Parathyroid adenoma (tissue), 2 donors: ENCODE measurements at regions not wholly inside any gene's neighbourhood (a gene's known extent, or its start where the extent isn't known, plus 50 kb on each side); places are given as distances from the start of the nearest gene placed in this dataset.

Experiments
- H2AFZ ChIP-seq: fragments of 300-600 bp; sonication (generic); one replicate; pipeline ENCODE4 v1.7.0; 2017; ENCODE audit warnings: antibody characterized with exemption, mild to moderate bottlenecking
- H3K27ac ChIP-seq: fragments of 300-600 bp; sonication (generic); one replicate; pipeline ENCODE4 v1.7.0; 2017
- H3K27me3 ChIP-seq: fragments of 300-600 bp; sonication (generic); one replicate; pipeline ENCODE4 v1.7.0; 2017; ENCODE audit warnings: low read length; ENCODE audit not compliant: control insufficient read depth, insufficient read depth
- H3K36me3 ChIP-seq: fragments of 300-600 bp; sonication (generic); one replicate; pipeline ENCODE4 v1.7.0; 2017; ENCODE audit warnings: low read length; ENCODE audit not compliant: control insufficient read depth, insufficient read depth
- H3K4me1 ChIP-seq: fragments of 300-600 bp; sonication (generic); one replicate; pipeline ENCODE4 v1.7.0; 2017; ENCODE audit warnings: control low read depth
- H3K4me2 ChIP-seq: fragments of 300-600 bp; sonication (generic); one replicate; pipeline ENCODE4 v1.7.0; 2017; ENCODE audit warnings: low read length
- H3K4me3 ChIP-seq: fragments of 300-600 bp; sonication (generic); one replicate; pipeline ENCODE4 v1.7.0; 2017; ENCODE audit warnings: low read depth, low read length
- H3K79me2 ChIP-seq: fragments of 300-600 bp; sonication (generic); one replicate; pipeline ENCODE4 v1.7.0; 2017; ENCODE audit warnings: control low read depth
- H3K9ac ChIP-seq: fragments of 300-600 bp; sonication (generic); one replicate; pipeline ENCODE4 v1.7.0; 2017; ENCODE audit warnings: mild to moderate bottlenecking
- H3K9me3 ChIP-seq: fragments of 300-600 bp; sonication (generic); one replicate; pipeline ENCODE4 v1.7.0; 2017; ENCODE audit warnings: low read length; ENCODE audit not compliant: control insufficient read depth
- CTCF ChIP-seq: fragments of 300-600 bp; sonication (generic); IDR thresholded peaks from one replicate; pipeline ENCODE4 v1.7.0; 2017; ENCODE audit warnings: antibody characterized with exemption, mild to moderate bottlenecking
- donor health status: primary hyperparathyroidism.

GRCh38 chr2:154978244-154978643 lies 279.7 kb downstream of the KCNJ3 start:
- Histone ChIP-seq H3K27me3 (no peaks in the 10 kb centered on the region), H3K36me3 (no peaks in the 10 kb centered on the region), H3K27ac (no peak overlapping the region), H2AFZ (no peak overlapping the region), H3K9me3 (no peaks in the 10 kb centered on the region), H3K79me2 (no peaks in the 10 kb centered on the region), H3K4me3 (no peak overlapping the region), H3K4me2 (no peak overlapping the region), H3K4me1 (no peaks in the 10 kb centered on the region), H3K9ac (no peak overlapping the region)
- TF ChIP-seq CTCF = no peak

GRCh38 chr2:154974041-154974440 lies 275.5 kb downstream of the KCNJ3 start:
- no peak for TF ChIP-seq CTCF
- H2AFZ ChIP-seq = no peak overlapping the region
- H3K27ac ChIP-seq = no peak overlapping the region
- H3K79me2 ChIP-seq = no peaks in the 10 kb centered on the region
- no peaks in the 10 kb centered on the region for H3K36me3 ChIP-seq
- no peaks in the 10 kb centered on the region for H3K4me1 ChIP-seq
- no peak overlapping the region for H3K9ac ChIP-seq
- H3K4me2 ChIP-seq = no peak overlapping the region
- no peaks in the 10 kb centered on the region for H3K27me3 ChIP-seq
- no peak overlapping the region for H3K4me3 ChIP-seq
- H3K9me3 ChIP-seq = no peaks in the 10 kb centered on the region

GRCh38 chr2:154963511-154963910 lies 265.0 kb downstream of the KCNJ3 start:
- Histone ChIP-seq H3K36me3 (no peaks in the 10 kb centered on the region), H2AFZ (no peak overlapping the region), H3K4me1 (no peaks in the 10 kb centered on the region), H3K27me3 (no peaks in the 10 kb centered on the region), H3K4me2 (no peak overlapping the region), H3K9me3 (no peaks in the 10 kb centered on the region), H3K27ac (no peak overlapping the region), H3K4me3 (no peak overlapping the region), H3K9ac (no peak overlapping the region), H3K79me2 (no peaks in the 10 kb centered on the region)
- no peak for TF ChIP-seq CTCF

GRCh38 chr2:154961676-154962075 lies 263.2 kb downstream of the KCNJ3 start:
- Histone ChIP-seq H3K4me1 (no peaks in the 10 kb centered on the region), H3K36me3 (no peaks in the 10 kb centered on the region), H3K9me3 (no peaks in the 10 kb centered on the region), H3K9ac (no peak overlapping the region), H3K4me2 (no peak overlapping the region), H3K79me2 (no peaks in the 10 kb centered on the region), H3K27ac (no peak overlapping the region), H2AFZ (no peak overlapping the region), H3K27me3 (no peaks in the 10 kb centered on the region), H3K4me3 (no peak overlapping the region)
- TF ChIP-seq CTCF = no peak

GRCh38 chr2:154960802-154961583 lies 262.5 kb downstream of the KCNJ3 start:
- no peaks in the 10 kb centered on the region for H3K36me3 ChIP-seq
- H3K4me2 ChIP-seq = no peak overlapping the region
- no peak overlapping the region for H2AFZ ChIP-seq
- H3K9me3 ChIP-seq = no peaks in the 10 kb centered on the region
- H3K4me3 ChIP-seq = no peak overlapping the region
- no peaks in the 10 kb centered on the region for H3K27me3 ChIP-seq
- no peak overlapping the region for H3K9ac ChIP-seq
- H3K27ac ChIP-seq = no peak overlapping the region
- no peaks in the 10 kb centered on the region for H3K79me2 ChIP-seq
- no peak for TF ChIP-seq CTCF
- H3K4me1 ChIP-seq = no peaks in the 10 kb centered on the region
